ENCODE measurements at regions not wholly inside any gene's neighbourhood (a gene's known extent, or its start where the extent isn't known, plus 50 kb on each side); places are given as distances from the start of the nearest gene placed in this dataset.

DNA sequence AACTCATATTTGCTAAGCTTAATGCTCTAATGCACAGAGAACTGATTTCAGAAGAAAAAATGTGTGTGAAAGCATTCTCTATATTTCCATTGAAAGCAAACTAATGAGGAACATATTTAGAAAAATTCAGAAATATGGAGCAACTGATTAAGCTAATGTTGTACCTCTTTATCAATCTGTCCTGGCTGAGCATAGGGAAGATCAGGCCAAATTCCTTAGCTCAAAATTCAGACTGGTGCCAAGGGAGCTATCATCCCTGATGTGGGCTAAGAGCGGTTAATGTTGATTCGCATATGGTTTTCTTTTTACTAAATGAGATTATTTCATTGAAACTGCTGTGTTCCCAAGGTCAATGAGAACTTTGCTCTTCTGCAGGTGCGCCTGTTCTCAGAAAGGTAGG lies 93.9 kb upstream of the HS3ST5 start:
- DNase-seq (ENCODE audit: low read depth in 2 of 2): no peak

- no peak for DNase-seq (ENCODE audit: low read depth in 2 of 2)
Observed at GRCh38 chr6:114435985-114436384, 93.2 kb upstream of the HS3ST5 start.

- DNase-seq (ENCODE audit: low read depth in 2 of 2): no peak
Observed at GRCh38 chr6:114432400-114432799, 89.6 kb upstream of the HS3ST5 start.

- DNase-seq (ENCODE audit: low read depth in 2 of 2): no peak
Observed at GRCh38 chr6:114431641-114432040, 88.8 kb upstream of the HS3ST5 start.

- no peak for DNase-seq (ENCODE audit: low read depth in 2 of 2)
Observed at GRCh38 chr6:114430534-114431124, 87.8 kb upstream of the HS3ST5 start.

GRCh38 chr6:114428341-114428740 lies 85.5 kb upstream of the HS3ST5 start:
- no peak for DNase-seq (ENCODE audit: low read depth in 2 of 2)

- DNase-seq (ENCODE audit: low read depth in 2 of 2): no peak
Observed at GRCh38 chr6:114421199-114421598, 78.4 kb upstream of the HS3ST5 start.

DNA sequence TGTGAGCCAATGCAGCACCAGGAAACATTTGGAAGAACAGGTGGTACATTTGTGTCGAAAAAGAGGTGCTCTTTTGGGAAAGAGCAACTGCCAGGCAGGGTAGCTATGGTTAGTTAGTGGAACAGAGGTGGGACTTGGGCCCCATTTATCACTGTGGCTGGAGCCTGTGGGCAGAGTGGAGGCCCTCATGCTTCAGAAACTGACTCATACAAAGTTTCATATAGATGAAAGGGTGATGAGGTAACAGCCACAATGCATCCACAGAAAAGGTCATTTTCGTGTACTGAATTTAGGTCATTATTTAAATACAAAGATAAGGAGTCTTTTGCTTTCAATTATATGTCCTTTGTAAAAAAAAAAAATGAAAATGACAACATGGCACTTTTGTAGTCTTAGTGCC lies 76.4 kb upstream of the HS3ST5 start:
- no peak for DNase-seq (ENCODE audit: low read depth in 2 of 2)

- no peak for DNase-seq (ENCODE audit: low read depth in 2 of 2)
Observed at GRCh38 chr6:114418304-114418972, 75.6 kb upstream of the HS3ST5 start.

DNA sequence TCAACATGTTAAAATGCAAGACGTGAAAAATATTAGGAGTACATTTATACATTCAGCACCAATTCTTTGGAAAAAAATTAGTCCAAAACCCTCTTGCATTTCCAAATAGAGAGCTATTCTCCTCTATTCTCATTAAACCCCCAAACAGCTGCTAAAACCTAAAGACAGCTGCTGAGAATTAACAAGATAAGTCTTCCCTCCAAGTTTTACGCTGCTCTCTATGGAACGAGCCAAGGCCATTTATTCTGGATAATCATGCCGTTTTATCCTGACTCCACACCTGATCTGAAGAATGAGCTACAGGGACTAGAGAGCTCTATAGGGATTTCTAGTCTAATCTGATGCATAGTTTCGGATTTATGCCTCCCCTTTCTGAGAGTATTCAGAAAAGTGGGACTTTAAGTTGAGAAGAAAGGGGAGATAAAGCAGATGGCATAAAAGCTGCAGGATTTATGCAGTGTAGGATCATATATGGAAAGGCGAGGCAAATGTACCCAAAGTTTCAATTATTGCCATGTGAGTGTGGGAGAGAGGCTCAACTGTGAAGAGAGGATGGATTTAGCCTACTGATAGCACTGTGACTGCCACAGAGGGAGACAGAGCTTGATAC lies 64.7 kb upstream of the HS3ST5 start:
- no peak for DNase-seq (ENCODE audit: low read depth in 2 of 2)

DNA sequence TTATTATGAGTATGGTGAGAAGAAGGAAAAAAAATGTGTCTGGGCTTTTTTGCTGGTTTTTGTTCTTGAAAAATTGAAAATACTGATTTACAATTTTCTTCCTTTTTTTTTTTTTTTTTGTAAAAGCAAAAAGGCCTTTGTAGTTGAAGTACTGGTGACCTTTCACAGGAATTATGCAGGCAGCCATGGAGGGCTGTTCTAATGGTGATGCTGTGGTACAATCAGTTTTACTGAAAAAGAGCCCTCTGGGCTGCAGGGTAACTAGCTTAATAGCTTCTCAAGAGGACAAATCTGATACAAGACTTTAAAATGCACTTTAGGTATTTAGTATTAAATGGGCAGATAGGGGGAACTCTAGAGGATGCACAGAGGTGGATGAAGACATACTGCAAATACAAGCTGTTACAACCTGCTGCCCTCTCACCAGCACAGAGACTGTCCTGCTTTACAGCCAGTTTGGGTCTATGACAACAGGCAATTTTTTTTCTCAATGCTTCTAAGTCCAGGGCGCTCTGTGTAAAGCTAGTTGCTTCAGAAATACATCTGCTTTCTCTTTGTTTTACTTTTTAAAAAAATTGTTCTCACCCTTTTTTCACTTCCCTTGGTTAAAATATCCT lies 61.6 kb upstream of the HS3ST5 start:
- DNase-seq (ENCODE audit: low read depth in 2 of 2): no peak

GRCh38 chr6:114403858-114404257 lies 61.0 kb upstream of the HS3ST5 start:
- DNase-seq (ENCODE audit: low read depth in 2 of 2): no peak

GRCh38 chr6:114398481-114398880 lies 55.7 kb upstream of the HS3ST5 start:
- no peak for DNase-seq (ENCODE audit: low read depth in 2 of 2)
